Breast epithelium (tissue), 3 donors: ENCODE measurements at regions not wholly inside any gene's neighbourhood (a gene's known extent, or its start where the extent isn't known, plus 50 kb on each side); places are given as distances from the start of the nearest gene placed in this dataset.

ENCODE experiments used
- CTCF ChIP-seq, 3 donors: fragments of 450-650 bp; IDR thresholded peaks; one replicate each; pipeline ENCODE4 v1.5.1; 2016 to 2017; ENCODE audit warnings: antibody characterized with exemption in 3 of 3, mild to moderate bottlenecking in 3 of 3, moderate library complexity in 3 of 3
- POLR2A ChIP-seq: fragments of 450-650 bp; IDR thresholded peaks from one replicate; pipeline ENCODE4 v1.6.1; 2016; ENCODE audit warnings: antibody characterized with exemption, mild to moderate bottlenecking, moderate library complexity
- POLR2AphosphoS5 ChIP-seq, 3 donors: sonication (generic); formaldehyde crosslinking; IDR thresholded peaks; one replicate each; pipeline ENCODE4 v1.6.1; 2017; ENCODE audit warnings: antibody characterized with exemption in 3 of 3

DNA sequence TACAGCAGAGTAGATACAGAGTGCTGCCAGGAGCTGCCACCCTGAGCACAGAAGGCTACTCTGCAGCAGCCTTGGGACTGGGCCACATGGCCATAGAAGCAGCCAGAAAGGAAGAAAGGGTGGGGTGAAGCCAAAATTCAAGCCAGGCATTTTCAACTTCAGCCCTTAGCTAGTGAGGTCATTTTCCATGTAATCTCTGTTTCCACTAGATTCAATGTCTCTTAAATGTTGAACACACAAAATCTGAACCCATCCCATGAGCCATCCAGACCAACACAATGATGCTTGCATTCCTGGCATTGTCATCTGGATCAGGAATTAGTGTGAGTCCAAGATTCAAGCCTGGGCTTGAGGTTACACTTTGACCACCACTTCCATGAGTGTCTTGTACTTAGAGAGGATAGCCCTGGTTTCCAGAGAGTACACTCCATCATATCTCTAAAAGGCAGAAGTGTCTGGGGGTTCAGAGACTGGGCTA is 243.6 kb downstream of the OSR1 start:
- TF ChIP-seq CTCF (IDR thresholded peaks at IDR 0.05) (no peak), POLR2A (no peak), POLR2AphosphoS5 (IDR thresholded peaks at IDR 0.05) (no peak)
